Mononuclear cell (primary cell): ENCODE measurements at regions not wholly inside any gene's neighbourhood (a gene's known extent, or its start where the extent isn't known, plus 50 kb on each side); places are given as distances from the start of the nearest gene placed in this dataset.
"Not testable (repeated sequence)": the region's sequence is repeated elsewhere in the genome, so short reads cannot be mapped to it uniquely, and the experiment has no call there.

ENCODE experiments used
- H3K27me3 ChIP-seq: 2 replicates; pipeline ENCODE4 v1.6.0; 2011; ENCODE audit warnings: low read length, control low read depth; ENCODE audit not compliant: insufficient read depth
- H3K4me1 ChIP-seq: 2 replicates; pipeline ENCODE4 v1.5.1; 2011; ENCODE audit warnings: mild to moderate bottlenecking, low read length, control low read depth; ENCODE audit not compliant: insufficient read depth
- H3K4me3 ChIP-seq: 2 replicates; pipeline ENCODE4 v1.5.1; 2011; ENCODE audit warnings: mild to moderate bottlenecking, low read length, moderate library complexity
- H3K9me3 ChIP-seq: 2 replicates; pipeline ENCODE4 v1.5.1; 2011; ENCODE audit warnings: low read depth, mild to moderate bottlenecking, control low read depth, low read length

DNA sequence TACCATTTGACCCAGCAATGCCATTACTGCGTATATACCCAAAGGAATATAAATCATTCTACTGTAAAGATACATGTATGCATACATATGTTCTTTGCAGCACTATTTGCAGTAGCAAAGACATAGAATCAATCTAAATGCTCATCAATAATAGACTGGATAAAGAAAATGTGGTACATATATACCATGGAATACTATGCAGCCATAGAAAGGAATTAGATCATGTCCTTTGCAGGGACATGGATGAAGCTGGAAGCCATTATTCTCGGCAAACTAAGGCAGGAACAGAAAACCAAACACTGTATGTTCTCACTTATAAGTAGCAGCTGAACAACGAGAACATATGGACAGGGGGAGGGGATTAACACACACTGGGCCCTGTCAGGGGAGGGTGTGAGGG lies 54.8 kb upstream of the ZNF30 start:
- H3K4me3 ChIP-seq, H3K9me3 ChIP-seq, H3K4me1 ChIP-seq, H3K27me3 ChIP-seq: not testable (repeated sequence)

DNA sequence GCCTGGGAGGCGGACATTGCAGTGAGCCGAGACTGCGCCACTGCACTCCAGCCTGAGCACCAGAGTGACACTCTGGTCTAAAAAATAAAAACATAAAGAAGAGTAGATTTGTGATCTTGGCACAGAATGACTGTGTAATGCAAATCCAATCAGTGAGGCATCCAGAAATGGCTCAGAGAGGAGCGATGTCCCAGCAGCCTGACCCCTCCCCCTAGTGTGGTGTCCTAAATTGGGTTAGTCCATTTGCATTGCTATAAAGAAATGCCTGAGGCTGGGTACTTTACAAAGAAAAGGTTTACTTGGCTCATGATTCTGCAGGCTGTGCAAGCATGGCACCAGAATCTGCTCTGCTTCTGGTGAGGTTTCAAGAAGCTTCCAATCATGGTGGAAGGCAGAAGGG lies 59.1 kb upstream of the ZNF30 start:
- H3K27me3 ChIP-seq = no peaks in the 10 kb centered on the region
- no peaks in the 10 kb centered on the region for H3K4me1 ChIP-seq
- no peaks in the 10 kb centered on the region for H3K9me3 ChIP-seq
- no peak overlapping the region for H3K4me3 ChIP-seq

DNA sequence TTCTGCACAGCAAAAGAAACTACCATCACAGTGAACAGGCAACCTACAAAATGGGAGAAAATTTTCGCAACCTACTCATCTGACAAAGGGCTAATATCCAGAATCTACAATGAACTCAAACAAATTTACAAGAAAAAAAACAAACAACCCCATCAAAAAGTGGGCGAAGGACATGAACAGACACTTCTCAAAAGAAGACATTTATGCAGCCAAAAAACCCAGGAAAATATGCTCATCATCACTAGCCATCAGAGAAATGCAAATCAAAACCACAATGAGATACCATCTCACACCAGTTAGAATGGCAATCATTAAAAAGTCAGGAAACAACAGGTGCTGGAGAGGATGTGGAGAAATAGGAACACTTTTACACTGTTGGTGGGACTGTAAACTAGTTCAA lies 61.5 kb upstream of the ZNF30 start:
- not testable (repeated sequence) for H3K4me1 ChIP-seq, H3K27me3 ChIP-seq, H3K9me3 ChIP-seq, H3K4me3 ChIP-seq

GRCh38 chr19:34859823-34860736 lies 66.6 kb upstream of the ZNF30 start:
- not testable (repeated sequence) for H3K9me3 ChIP-seq, H3K27me3 ChIP-seq, H3K4me1 ChIP-seq
- H3K4me3 ChIP-seq = peak overlapping the region; percentile 39

- H3K27me3 ChIP-seq, H3K4me3 ChIP-seq, H3K4me1 ChIP-seq, H3K9me3 ChIP-seq: not testable (repeated sequence)
Observed at GRCh38 chr19:34859325-34859724, 67.4 kb upstream of the ZNF30 start.

DNA sequence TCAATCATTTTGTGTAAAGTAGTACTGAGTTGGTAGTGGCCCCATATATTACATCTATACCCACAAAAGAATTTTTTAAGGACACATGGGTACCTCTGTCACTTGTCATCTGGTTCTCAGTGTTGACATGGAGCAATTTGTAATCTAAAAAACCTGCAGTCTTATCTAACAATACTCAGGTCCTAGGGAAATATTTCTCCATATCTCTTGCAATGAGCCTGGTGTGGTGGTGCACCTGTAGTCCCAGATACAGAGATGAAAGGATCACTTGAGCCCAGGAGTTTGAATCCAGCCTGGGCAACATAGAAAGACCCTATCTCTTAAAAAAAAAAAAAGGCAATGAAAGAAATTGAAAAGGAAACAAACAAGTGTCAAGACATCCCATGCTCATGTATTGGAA lies 70.7 kb upstream of the ZNF30 start:
- Histone ChIP-seq H3K9me3 (peaks cover 5% of the 10 kb centered on the region), H3K4me1 (no peaks in the 10 kb centered on the region), H3K4me3 (no peak overlapping the region), H3K27me3 (no peaks in the 10 kb centered on the region)

- H3K4me1 ChIP-seq = no peaks in the 10 kb centered on the region
- H3K9me3 ChIP-seq = peaks cover 5% of the 10 kb centered on the region
- no peak overlapping the region for H3K4me3 ChIP-seq
- H3K27me3 ChIP-seq = no peaks in the 10 kb centered on the region
Observed at GRCh38 chr19:34853369-34853768, 73.3 kb upstream of the ZNF30 start.

- H3K9me3 ChIP-seq = peaks cover 5% of the 10 kb centered on the region
- H3K4me3 ChIP-seq = no peak overlapping the region
- H3K27me3 ChIP-seq = no peaks in the 10 kb centered on the region
- no peaks in the 10 kb centered on the region for H3K4me1 ChIP-seq
Observed at GRCh38 chr19:34852669-34853068, 74.0 kb upstream of the ZNF30 start.

- H3K4me3 ChIP-seq = no peak overlapping the region
- no peaks in the 10 kb centered on the region for H3K27me3 ChIP-seq
- H3K4me1 ChIP-seq = no peaks in the 10 kb centered on the region
- H3K9me3 ChIP-seq = peaks cover under 1% of the 10 kb centered on the region
Observed at GRCh38 chr19:34851277-34851804, 75.4 kb upstream of the ZNF30 start.

- Histone ChIP-seq H3K4me3 (no peak overlapping the region), H3K9me3 (no peaks in the 10 kb centered on the region), H3K4me1 (no peaks in the 10 kb centered on the region), H3K27me3 (no peaks in the 10 kb centered on the region)
Observed at GRCh38 chr19:34847393-34847792, 74.4 kb upstream of the ZNF599 start.

GRCh38 chr19:34844277-34844676 lies 71.3 kb upstream of the ZNF599 start:
- Histone ChIP-seq H3K9me3 (no peaks in the 10 kb centered on the region), H3K4me3 (no peak overlapping the region), H3K4me1 (no peaks in the 10 kb centered on the region), H3K27me3 (no peaks in the 10 kb centered on the region)

GRCh38 chr19:34841780-34842179 lies 68.8 kb upstream of the ZNF599 start:
- no peaks in the 10 kb centered on the region for H3K4me1 ChIP-seq
- no peaks in the 10 kb centered on the region for H3K9me3 ChIP-seq
- no peak overlapping the region for H3K4me3 ChIP-seq
- no peaks in the 10 kb centered on the region for H3K27me3 ChIP-seq

- no peak overlapping the region for H3K4me3 ChIP-seq
- no peaks in the 10 kb centered on the region for H3K9me3 ChIP-seq
- H3K27me3 ChIP-seq = no peaks in the 10 kb centered on the region
- no peaks in the 10 kb centered on the region for H3K4me1 ChIP-seq
Observed at GRCh38 chr19:34838753-34839431, 65.9 kb upstream of the ZNF599 start.

- no peak overlapping the region for H3K4me3 ChIP-seq
- H3K4me1 ChIP-seq = no peaks in the 10 kb centered on the region
- H3K27me3 ChIP-seq = no peaks in the 10 kb centered on the region
- no peaks in the 10 kb centered on the region for H3K9me3 ChIP-seq
Observed at GRCh38 chr19:34838248-34838647, 65.2 kb upstream of the ZNF599 start.

DNA sequence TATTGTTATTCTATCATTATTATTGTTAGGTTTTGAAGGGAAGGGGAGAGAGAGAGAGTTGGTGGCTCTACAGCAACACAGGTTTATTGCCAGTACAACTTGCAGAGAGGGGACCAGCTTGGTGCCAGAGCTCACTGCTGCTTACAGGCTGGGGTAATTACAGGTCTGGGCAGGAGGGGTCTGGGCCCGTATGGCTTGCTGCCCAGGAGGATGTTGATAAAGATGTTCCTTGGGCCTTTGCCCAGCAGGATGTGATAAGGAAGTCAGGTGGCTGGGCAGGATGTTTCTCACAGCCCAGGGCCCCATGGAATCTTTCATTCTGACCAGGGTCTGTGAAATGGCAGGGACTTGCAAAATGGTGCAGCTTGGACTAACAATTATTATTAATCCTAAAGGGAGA lies 64.2 kb upstream of the ZNF599 start:
- Histone ChIP-seq H3K9me3 (no peaks in the 10 kb centered on the region), H3K4me3 (no peak overlapping the region), H3K4me1 (no peaks in the 10 kb centered on the region), H3K27me3 (no peaks in the 10 kb centered on the region)
